Left lobe of liver (tissue), 2 donors: ENCODE measurements at regions not wholly inside any gene's neighbourhood (a gene's known extent, or its start where the extent isn't known, plus 50 kb on each side); places are given as distances from the start of the nearest gene placed in this dataset.

Experiments
- ATAC-seq: fragments of 200-7000 bp; cut with Tn5 transposase; one replicate; pipeline ENCODE4 v1.9.1; 2020; ENCODE audit warnings: mild to moderate bottlenecking, moderate library complexity
- DNase-seq: peaks from one replicate; pipeline ENCODE4 v3.0.0-alpha.2; 2020; ENCODE audit warnings: low spot score
- donor health status: DM: no; HTN: no; CAD: no; lungs with moderate emphysema.
- donor health status: DM: no; HTN: yes; CAD: no.

DNA sequence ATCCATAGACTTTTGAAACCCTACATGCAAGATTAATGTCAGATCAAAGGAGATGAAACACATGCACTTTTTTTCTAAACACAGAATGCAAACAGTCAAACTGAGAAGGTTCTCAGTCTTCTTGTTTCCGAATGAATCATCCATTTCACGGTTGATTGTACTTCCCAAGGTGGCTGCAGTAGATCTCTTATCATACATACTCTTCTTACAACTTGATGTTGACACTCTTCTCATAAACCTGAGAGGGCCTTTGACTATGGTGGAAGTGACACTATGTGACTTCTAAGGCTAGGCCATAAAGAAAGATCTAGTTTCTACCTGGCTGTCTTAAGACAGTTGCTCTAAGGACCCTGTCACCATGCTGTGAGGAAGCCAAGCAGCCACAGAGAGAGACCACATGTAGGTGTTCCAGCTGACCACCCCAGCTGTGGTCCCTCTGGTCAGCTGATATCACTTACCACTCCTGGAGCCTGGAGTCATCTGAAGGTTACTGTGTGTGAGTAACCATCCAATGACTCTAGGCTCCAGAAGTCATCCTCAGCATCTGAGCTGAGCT lies 67.2 kb upstream of the HMGA2 start:
- DNase-seq (no peak), ATAC-seq (no peak)

DNA sequence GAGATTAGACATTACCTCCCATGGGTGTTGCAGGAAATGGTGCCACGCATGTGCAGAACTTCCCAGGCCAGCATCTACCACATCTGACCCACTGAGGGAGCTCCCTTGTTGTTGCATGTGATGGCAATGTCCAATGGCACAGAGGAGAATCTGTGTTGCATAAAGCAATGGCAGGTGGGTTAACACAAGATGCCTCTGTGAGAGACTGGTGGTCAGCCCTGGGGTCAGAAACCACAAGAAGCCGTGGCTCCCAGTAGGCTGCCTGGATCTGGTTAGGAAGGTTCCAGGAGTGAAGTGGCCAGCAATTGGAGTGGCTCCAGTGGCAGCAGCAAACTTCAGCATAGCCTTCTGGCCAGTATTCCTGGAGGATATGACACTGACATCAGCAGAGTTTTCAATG lies 65.9 kb upstream of the HMGA2 start:
- DNase-seq: no peak
- ATAC-seq: no peak

DNA sequence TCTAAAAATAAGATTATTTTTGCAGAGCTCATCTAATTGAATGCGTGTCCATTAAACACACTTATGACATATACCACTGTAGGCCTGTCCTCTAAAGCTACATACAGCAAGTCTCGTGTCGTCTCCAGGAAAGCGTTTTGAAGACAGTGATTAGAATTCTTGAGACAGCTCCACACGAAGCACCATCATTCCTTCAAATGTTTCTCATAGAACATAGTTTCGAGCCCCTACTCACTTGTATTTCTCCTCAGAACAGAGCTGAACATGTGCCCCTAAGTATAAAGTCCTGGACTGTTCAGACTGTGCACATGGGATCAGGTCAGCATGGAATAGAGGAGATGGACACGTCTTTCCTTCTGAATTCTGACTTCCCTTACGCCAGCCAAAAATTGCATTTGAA lies 64.5 kb upstream of the HMGA2 start:
- ATAC-seq: no peak
- no peak for DNase-seq

DNA sequence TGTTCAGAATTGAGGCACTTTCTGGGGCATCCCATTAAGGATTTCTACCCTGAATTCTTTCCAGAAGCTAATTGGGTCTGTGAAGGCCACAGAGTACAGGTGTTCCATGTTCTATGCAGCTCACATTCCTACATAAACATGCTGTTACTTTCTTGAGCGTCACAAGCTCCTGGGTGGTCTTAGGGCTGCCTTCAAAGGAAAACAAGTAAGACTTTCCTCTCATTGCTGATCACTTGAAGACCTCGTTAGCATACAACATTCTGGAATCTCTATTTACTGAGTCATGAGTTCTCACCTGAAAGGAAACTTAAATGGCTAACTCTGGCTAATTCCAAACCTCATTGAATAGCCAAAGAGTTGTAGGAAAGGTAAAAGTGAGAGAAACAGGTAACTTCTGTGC lies 63.0 kb upstream of the HMGA2 start:
- no peak for ATAC-seq
- no peak for DNase-seq

DNA sequence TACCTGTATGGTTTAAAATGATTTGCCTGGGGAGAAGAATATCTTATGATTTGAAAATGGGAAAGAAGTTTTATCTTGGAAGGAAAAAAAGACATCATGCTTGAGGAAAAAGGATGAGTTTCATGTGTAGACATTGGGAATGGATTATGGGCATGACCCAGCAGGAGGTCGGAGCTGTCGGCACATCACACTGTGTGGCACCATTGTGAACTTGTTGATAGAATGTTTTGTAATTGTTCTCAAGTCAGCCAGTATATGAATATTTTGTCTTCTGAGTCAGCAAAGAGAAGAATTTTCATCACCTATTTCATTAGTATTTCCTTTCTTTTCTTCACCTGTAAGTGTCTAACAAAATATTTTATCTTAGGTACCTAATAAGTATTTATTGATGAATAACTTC lies 60.0 kb upstream of the HMGA2 start:
- ATAC-seq (no peak), DNase-seq (no peak)

DNA sequence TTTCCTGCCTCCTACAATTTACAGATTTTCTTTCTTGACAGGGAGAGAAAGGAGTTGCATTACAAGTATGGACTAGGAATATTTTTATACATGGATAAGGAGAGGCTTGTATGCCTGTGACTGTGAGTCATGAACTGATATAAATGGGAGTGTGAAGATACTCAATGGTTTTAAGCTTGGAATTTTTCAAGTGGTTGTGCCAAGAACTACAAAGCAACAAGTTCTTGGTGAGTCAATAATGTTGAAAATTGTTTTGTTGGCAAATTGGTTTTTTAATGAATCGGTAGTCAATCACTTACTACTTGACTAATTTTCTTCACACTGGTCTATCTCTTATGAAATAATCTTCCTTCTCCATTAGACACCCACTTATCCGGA lies 58.9 kb upstream of the HMGA2 start:
- ATAC-seq: no peak
- DNase-seq: no peak

DNA sequence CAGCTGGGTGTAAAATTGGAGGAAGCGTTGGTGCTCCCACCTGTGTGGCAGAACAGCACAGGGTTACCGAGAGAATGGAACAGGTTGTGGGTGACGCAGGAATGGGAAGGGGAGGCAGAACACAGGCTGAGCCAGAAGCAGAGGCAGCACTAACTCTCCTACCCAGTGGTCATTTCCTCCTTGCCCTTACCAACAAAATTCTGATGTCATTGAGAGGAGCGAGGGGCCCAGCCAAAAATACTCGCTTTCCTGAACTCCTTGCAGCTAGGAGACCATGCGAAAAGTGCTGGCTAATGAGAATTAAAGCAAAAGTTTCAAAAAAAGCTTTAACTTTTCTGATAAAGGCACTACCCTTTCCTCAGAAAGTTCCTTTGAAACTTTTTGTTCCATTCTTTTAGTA lies 54.4 kb upstream of the HMGA2 start:
- DNase-seq (no peak), ATAC-seq (no peak)
